NCI-H460 (cell line): ENCODE measurements at regions not wholly inside any gene's neighbourhood (a gene's known extent, or its start where the extent isn't known, plus 50 kb on each side); places are given as distances from the start of the nearest gene placed in this dataset.

Source experiments
- DNase-seq: peaks from one replicate; pipeline ENCODE4 v3.0.0-alpha.2; 2016; ENCODE audit warnings: low read depth; ENCODE audit errors: extremely low read depth

- DNase-seq = no peak
Measured at GRCh38 chr2:41441958-41442357, 605.9 kb upstream of the PKDCC start.

- no peak for DNase-seq
Measured at GRCh38 chr2:41445865-41446264, 602.0 kb upstream of the PKDCC start.

GRCh38 chr2:41446266-41446665 lies 601.6 kb upstream of the PKDCC start:
- no peak for DNase-seq

- DNase-seq = no peak
Measured at GRCh38 chr2:41448221-41448620, 599.6 kb upstream of the PKDCC start.

- DNase-seq = no peak
Measured at GRCh38 chr2:41457026-41457425, 590.8 kb upstream of the PKDCC start.

GRCh38 chr2:41460661-41461060 lies 587.2 kb upstream of the PKDCC start:
- DNase-seq = no peak

- no peak for DNase-seq
Measured at GRCh38 chr2:41464395-41464794, 583.4 kb upstream of the PKDCC start.

GRCh38 chr2:41475959-41476358 lies 571.9 kb upstream of the PKDCC start:
- no peak for DNase-seq

GRCh38 chr2:41482659-41483058 lies 565.2 kb upstream of the PKDCC start:
- DNase-seq = no peak

GRCh38 chr2:41483226-41483625 lies 564.6 kb upstream of the PKDCC start:
- DNase-seq = no peak

GRCh38 chr2:41483982-41484857 lies 563.6 kb upstream of the PKDCC start:
- no peak for DNase-seq

GRCh38 chr2:41484858-41485234 lies 563.0 kb upstream of the PKDCC start:
- no peak for DNase-seq

GRCh38 chr2:41486948-41487347 lies 560.9 kb upstream of the PKDCC start:
- no peak for DNase-seq

- no peak for DNase-seq
Measured at GRCh38 chr2:41488888-41489287, 558.9 kb upstream of the PKDCC start.

- no peak for DNase-seq
Measured at GRCh38 chr2:41489638-41490037, 558.2 kb upstream of the PKDCC start.

- DNase-seq = no peak
Measured at GRCh38 chr2:41495050-41495449, 552.8 kb upstream of the PKDCC start.

- DNase-seq = no peak
Measured at GRCh38 chr2:41496908-41497307, 550.9 kb upstream of the PKDCC start.

GRCh38 chr2:41498781-41499180 lies 549.0 kb upstream of the PKDCC start:
- DNase-seq = no peak

- no peak for DNase-seq
Measured at GRCh38 chr2:41500895-41501294, 546.9 kb upstream of the PKDCC start.

- no peak for DNase-seq
Measured at GRCh38 chr2:41502752-41503151, 545.1 kb upstream of the PKDCC start.

- no peak for DNase-seq
Measured at GRCh38 chr2:41504532-41504931, 543.3 kb upstream of the PKDCC start.

GRCh38 chr2:41510108-41510507 lies 537.7 kb upstream of the PKDCC start:
- no peak for DNase-seq

GRCh38 chr2:41521211-41521610 lies 526.6 kb upstream of the PKDCC start:
- no peak for DNase-seq
